ENCODE measurements at regions not wholly inside any gene's neighbourhood (a gene's known extent, or its start where the extent isn't known, plus 50 kb on each side); places are given as distances from the start of the nearest gene placed in this dataset.

DNA sequence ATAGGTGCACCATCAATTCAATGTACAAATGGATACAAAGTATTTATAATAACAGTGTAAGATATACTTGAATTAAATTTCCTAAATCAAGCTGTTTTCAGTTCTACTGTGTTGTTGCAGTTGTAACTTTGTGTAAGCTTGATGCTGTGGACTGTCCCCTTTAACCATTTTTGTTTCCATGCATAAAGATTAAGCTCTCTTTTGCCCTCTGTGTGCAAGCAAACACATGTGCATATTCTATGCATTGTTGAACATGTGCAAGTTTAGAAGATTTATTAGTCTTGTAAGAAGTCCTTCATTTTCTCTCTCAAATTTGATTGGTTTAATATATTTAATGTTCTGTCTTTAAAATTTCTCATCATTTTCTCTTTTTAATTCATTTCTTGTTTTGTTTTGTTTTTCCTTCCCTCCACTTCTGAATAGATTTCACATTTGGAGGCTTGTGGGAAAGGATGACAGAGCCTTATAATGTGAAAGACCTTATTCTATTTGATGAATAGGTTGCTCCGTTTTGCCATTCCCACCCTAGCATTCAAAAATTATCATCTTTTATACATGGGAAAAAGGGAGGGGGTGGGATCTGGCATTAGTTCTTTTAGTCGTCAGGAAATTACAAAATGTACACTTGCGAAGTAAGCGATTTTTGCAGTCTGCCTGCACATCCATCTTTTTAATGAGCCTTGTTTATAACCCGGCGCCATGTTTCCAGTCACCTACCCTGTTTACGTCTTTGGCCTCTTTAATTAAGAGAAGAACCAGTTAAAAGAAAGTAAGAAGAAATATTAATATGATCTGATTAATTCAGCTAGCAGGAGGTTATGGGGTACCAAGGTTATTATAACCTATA, 961.5 kb upstream of the NR2F2 start:
- no peak for FAIRE-seq
- H3K4me1 ChIP-seq (ENCODE audit: control insufficient read depth, extremely low read depth, insufficient read depth, low read length): no peaks in the 10 kb centered on the region
- no peaks in the 10 kb centered on the region for H3K36me3 ChIP-seq (ENCODE audit: control insufficient read depth in 2 of 2, extremely low read depth in 1 of 2, insufficient read depth in 2 of 2, low read length in 2 of 2)
- TF ChIP-seq EZH2 (IDR thresholded peaks at IDR 0.05; ENCODE audit: low read length) (no peak), CTCF (optimal IDR thresholded peaks at IDR 0.05 in 1 of 3, IDR thresholded peaks at IDR 0.05 in 1 of 3, conservative IDR thresholded peaks at IDR 0.05 in 1 of 3; ENCODE audit: extremely low read depth in 1 of 3, insufficient read depth in 2 of 3, low read length in 3 of 3) (no peak)
- no peaks in the 10 kb centered on the region for H3K9me1 ChIP-seq (ENCODE audit: control insufficient read depth, extremely low read depth, insufficient read depth, low read length)
- no peak overlapping the region for H3K4me2 ChIP-seq (ENCODE audit: control insufficient read depth, extremely low read depth, insufficient read depth, low read depth, low read length)
- H3K27me3 ChIP-seq (ENCODE audit: control insufficient read depth, extremely low read depth, insufficient read depth, low read length): no peaks in the 10 kb centered on the region
- H3K27ac ChIP-seq (ENCODE audit: control insufficient read depth, insufficient read depth, low read length): no peak overlapping the region
- no peak overlapping the region for H3K4me3 ChIP-seq (ENCODE audit: control insufficient read depth in 2 of 3, extremely low read depth in 1 of 3, insufficient read depth in 2 of 3, low read depth in 1 of 3, low read length in 3 of 3)
- no peaks in the 10 kb centered on the region for H3K79me2 ChIP-seq (ENCODE audit: control insufficient read depth, insufficient read depth, low read length)
- no peak for DNase-seq (ENCODE audit: low read depth, low spot score)
- H3K9me3 ChIP-seq (ENCODE audit: control insufficient read depth, low read depth, low read length): no peaks in the 10 kb centered on the region
- H2AFZ ChIP-seq (ENCODE audit: control insufficient read depth, low read length): no peak overlapping the region
- no peaks in the 10 kb centered on the region for H4K20me1 ChIP-seq (ENCODE audit: control insufficient read depth, extremely low read depth, insufficient read depth, low read length)
- dilution Hi-C loops (cut with MboI; ENCODE audit: extremely low pct_ligation_motif_present, low sequenced_read_pairs): no loop called here
- H3K9ac ChIP-seq (ENCODE audit: control insufficient read depth, extremely low read depth, insufficient read depth, low read length): no peak overlapping the region

- FAIRE-seq: no peak
- Histone ChIP-seq H3K27ac (ENCODE audit: control insufficient read depth, insufficient read depth, low read length) (no peak overlapping the region), H3K4me2 (ENCODE audit: control insufficient read depth, extremely low read depth, insufficient read depth, low read depth, low read length) (no peak overlapping the region), H3K4me1 (ENCODE audit: control insufficient read depth, extremely low read depth, insufficient read depth, low read length) (no peaks in the 10 kb centered on the region), H3K9ac (ENCODE audit: control insufficient read depth, extremely low read depth, insufficient read depth, low read length) (no peak overlapping the region), H3K27me3 (ENCODE audit: control insufficient read depth, extremely low read depth, insufficient read depth, low read length) (no peaks in the 10 kb centered on the region), H2AFZ (ENCODE audit: control insufficient read depth, low read length) (no peak overlapping the region), H3K9me3 (ENCODE audit: control insufficient read depth, low read depth, low read length) (no peaks in the 10 kb centered on the region), H3K36me3 (ENCODE audit: control insufficient read depth in 2 of 2, extremely low read depth in 1 of 2, insufficient read depth in 2 of 2, low read length in 2 of 2) (no peaks in the 10 kb centered on the region), H3K9me1 (ENCODE audit: control insufficient read depth, extremely low read depth, insufficient read depth, low read length) (no peaks in the 10 kb centered on the region), H4K20me1 (ENCODE audit: control insufficient read depth, extremely low read depth, insufficient read depth, low read length) (no peaks in the 10 kb centered on the region), H3K79me2 (ENCODE audit: control insufficient read depth, insufficient read depth, low read length) (no peaks in the 10 kb centered on the region), H3K4me3 (ENCODE audit: control insufficient read depth in 2 of 3, extremely low read depth in 1 of 3, insufficient read depth in 2 of 3, low read depth in 1 of 3, low read length in 3 of 3) (no peak overlapping the region)
- dilution Hi-C loops (cut with MboI; ENCODE audit: extremely low pct_ligation_motif_present, low sequenced_read_pairs): no loop called here
- TF ChIP-seq EZH2 (IDR thresholded peaks at IDR 0.05; ENCODE audit: low read length) (no peak), CTCF (optimal IDR thresholded peaks at IDR 0.05 in 1 of 3, IDR thresholded peaks at IDR 0.05 in 1 of 3, conservative IDR thresholded peaks at IDR 0.05 in 1 of 3; ENCODE audit: extremely low read depth in 1 of 3, insufficient read depth in 2 of 3, low read length in 3 of 3) (no peak)
- DNase-seq (ENCODE audit: low read depth, low spot score): no peak
Measured at GRCh38 chr15:95370291-95370690, 960.2 kb upstream of the NR2F2 start.

Measured in keratinocyte (primary cell).